Thyroid gland (tissue), 4 donors: ENCODE measurements at regions not wholly inside any gene's neighbourhood (a gene's known extent, or its start where the extent isn't known, plus 50 kb on each side); places are given as distances from the start of the nearest gene placed in this dataset.

Source experiments
- POLR2A ChIP-seq, 2 donors: fragments of 450-650 bp; IDR thresholded peaks; one replicate each; pipeline ENCODE4 v1.6.1; 2017; ENCODE audit warnings: antibody characterized with exemption in 2 of 2, mild to moderate bottlenecking in 2 of 2, moderate library complexity in 1 of 2
- TF ChIP-seq, protein P1 (sequence below), 6 experiments: fragments of 200-600 bp in 3 of 6; fragments of 450-650 bp in 3 of 6; sonication (generic) in 3 of 6; IDR thresholded peaks; one replicate each; pipeline ENCODE4 v1.5.1; 2016 to 2019; ENCODE audit warnings: antibody characterized with exemption in 6 of 6, mild to moderate bottlenecking in 2 of 6, inconsistent platforms in 1 of 6, moderate library complexity in 1 of 6

DNA sequence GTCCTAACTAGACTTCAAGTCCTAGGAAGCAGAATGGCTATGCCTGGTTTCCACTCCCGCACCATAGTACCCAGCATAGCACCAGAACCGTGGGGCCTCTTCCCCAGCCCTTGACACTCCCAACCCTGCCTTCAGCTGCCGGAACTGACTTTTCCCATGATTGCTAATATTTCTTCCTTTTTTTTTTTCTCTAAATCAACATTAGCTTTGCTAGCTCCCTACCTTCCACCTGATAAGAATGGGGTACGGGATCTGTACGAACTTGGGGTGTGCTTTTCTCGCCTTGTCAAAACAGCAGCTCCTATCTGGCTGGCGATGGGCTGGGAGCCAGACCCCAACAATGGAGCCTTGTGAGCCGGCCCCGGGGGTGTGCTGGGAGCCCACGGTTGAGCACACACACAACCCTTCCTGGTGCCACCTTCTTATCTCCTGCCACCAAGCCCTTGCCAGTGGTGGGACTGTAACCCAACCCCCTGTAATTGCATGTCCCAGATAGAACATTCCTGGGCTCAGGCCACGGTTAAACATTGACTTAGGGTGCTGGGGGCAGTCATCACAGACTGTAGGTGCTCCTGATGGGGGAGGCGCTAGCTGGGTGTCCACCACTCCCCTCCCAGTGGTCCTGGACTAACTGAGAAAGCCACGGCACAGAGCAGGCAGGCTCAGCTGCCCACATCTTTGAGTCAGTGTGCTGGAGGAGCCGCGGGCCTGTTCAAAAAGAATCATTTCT, 213.0 kb upstream of the HAAO start:
- TF ChIP-seq, protein P1, sequence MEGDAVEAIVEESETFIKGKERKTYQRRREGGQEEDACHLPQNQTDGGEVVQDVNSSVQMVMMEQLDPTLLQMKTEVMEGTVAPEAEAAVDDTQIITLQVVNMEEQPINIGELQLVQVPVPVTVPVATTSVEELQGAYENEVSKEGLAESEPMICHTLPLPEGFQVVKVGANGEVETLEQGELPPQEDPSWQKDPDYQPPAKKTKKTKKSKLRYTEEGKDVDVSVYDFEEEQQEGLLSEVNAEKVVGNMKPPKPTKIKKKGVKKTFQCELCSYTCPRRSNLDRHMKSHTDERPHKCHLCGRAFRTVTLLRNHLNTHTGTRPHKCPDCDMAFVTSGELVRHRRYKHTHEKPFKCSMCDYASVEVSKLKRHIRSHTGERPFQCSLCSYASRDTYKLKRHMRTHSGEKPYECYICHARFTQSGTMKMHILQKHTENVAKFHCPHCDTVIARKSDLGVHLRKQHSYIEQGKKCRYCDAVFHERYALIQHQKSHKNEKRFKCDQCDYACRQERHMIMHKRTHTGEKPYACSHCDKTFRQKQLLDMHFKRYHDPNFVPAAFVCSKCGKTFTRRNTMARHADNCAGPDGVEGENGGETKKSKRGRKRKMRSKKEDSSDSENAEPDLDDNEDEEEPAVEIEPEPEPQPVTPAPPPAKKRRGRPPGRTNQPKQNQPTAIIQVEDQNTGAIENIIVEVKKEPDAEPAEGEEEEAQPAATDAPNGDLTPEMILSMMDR (IDR thresholded peaks at IDR 0.05): no peak
- TF ChIP-seq POLR2A (IDR thresholded peaks at IDR 0.05): no peak
